Hematopoietic multipotent progenitor cell (in vitro differentiated cells): ENCODE measurements at regions not wholly inside any gene's neighbourhood (a gene's known extent, or its start where the extent isn't known, plus 50 kb on each side); places are given as distances from the start of the nearest gene placed in this dataset. TPM values are rescaled to one million over a fixed set of nuclear protein-coding genes. Genes with fewer than 3 reads are reported as not detected.

Experiments used
- small RNA-seq: library from RNA; depleted of rRNA; stranded (forward); fragments of <200 nt; gene quantifications from one replicate; pipeline ENCODE3, GENCODE V24; 2012

Small RNA genes in the stretch of these regions (small RNA-seq; reads per million reads assigned to genes)
- gene RNU6-965P = not detected
